Adrenal gland (tissue), 9 donors: ENCODE measurements at regions not wholly inside any gene's neighbourhood (a gene's known extent, or its start where the extent isn't known, plus 50 kb on each side); places are given as distances from the start of the nearest gene placed in this dataset.

Experiments used
- DNase-seq, 7 donors: peaks; one replicate each; pipeline ENCODE4 v3.0.0-alpha.2; 2019 to 2020
- H3K27ac ChIP-seq, 5 donors: fragments of 200-600 bp; sonication (generic) in 4 of 5; 1 replicate in 3 of 5; 2 replicates in 2 of 5; pipeline versions ENCODE4 v1.5.1 to v1.8.0; 2016 to 2020; ENCODE audit warnings: mild to moderate bottlenecking in 1 of 5
- H3K27me3 ChIP-seq: fragments of 200-600 bp; 2 replicates; pipeline ENCODE4 v1.8.0; 2021
- H3K36me3 ChIP-seq, 2 donors: fragments of 200-600 bp; replicated peaks in 1 of 2; 1 replicate in 1 of 2; 2 replicates in 1 of 2; pipeline versions ENCODE4 v1.5.1 to v1.8.0; 2018 to 2022
- H3K4me1 ChIP-seq, 2 donors: fragments of 200-600 bp; replicated peaks in 1 of 2; 1 replicate in 1 of 2; 2 replicates in 1 of 2; pipeline versions ENCODE4 v1.5.1 to v1.8.0; 2018 to 2021
- H3K4me3 ChIP-seq, 4 donors: fragments of 200-600 bp; sonication (generic) in 3 of 4; one replicate each; pipeline ENCODE4 v1.5.1; 2016 to 2018
- H3K9me3 ChIP-seq, 3 donors: fragments of 200-600 bp; sonication (generic) in 1 of 3; replicated peaks in 1 of 3; 1 replicate in 2 of 3; 2 replicates in 1 of 3; pipeline versions ENCODE4 v1.5.1 to v1.8.0; 2016 to 2021
- CTCF ChIP-seq, 6 experiments: fragments of 450-650 bp in 4 of 6; fragments of 200-600 bp in 2 of 6; sonication (generic) in 1 of 6; IDR thresholded peaks; 1 replicate in 5 of 6; 2 replicates in 1 of 6; pipeline versions ENCODE4 v1.5.1 to v1.8.0; 2016 to 2021; ENCODE audit warnings: antibody characterized with exemption in 6 of 6, mild to moderate bottlenecking in 2 of 6, moderate library complexity in 1 of 6
- POLR2A ChIP-seq, 2 donors: fragments of 450-650 bp; IDR thresholded peaks; one replicate each; pipeline ENCODE4 v1.6.1; 2017; ENCODE audit warnings: antibody characterized with exemption in 2 of 2, mild to moderate bottlenecking in 2 of 2, moderate library complexity in 1 of 2
- whole genome bisulfite sequencing, 4 donors: extraction: QIAGEN DNeasy Blood & Tissue Kit in 2 of 4; methylation state at CpG; one replicate each; pipeline versions ENCODE4 v1.1.5 to v1.1.7; 2013 to 2017; 5-methylcytosine and 5-hydroxymethylcytosine counted together
- intact Hi-C, 2 donors: fragments of 100-400 bp; cut with DNase I; formaldehyde crosslinking; loops; one replicate each; pipeline versions ENCODE4 v1.14.1 to v1.15.0; 2022 to 2023
- donor health status: healthy with polysubstance abuse.
- donor health status: Bipolar disorder and iron deficiency.
- donor health status: DM: yes; HTN: yes; CAD: no.
- donor health status: DM: no; HTN: no; CAD: no.
- donor health status: DM: no; HTN: no; CAD: no.

GRCh38 chr12:89069431-89069830 lies 282.9 kb downstream of the DUSP6 start:
- Histone ChIP-seq H3K27ac (no peak overlapping the region), H3K4me3 (no peak overlapping the region), H3K9me3 (no peaks in the 10 kb centered on the region), H3K4me1 (no peaks in the 10 kb centered on the region), H3K36me3 (no peaks in the 10 kb centered on the region), H3K27me3 (no peaks in the 10 kb centered on the region)
- WGBS, 4 donors: 63 to 72% (median 70%) methylated on average over 2 of the region's 2 CpGs
- no peak for TF ChIP-seq CTCF (IDR thresholded peaks at IDR 0.05)
- DNase-seq: no peak
- intact Hi-C loops: no loop called here

- 48 to 65% (median 62%) methylated on average over 2 of the region's 2 CpGs for WGBS, 4 donors
- H3K4me3 ChIP-seq: no peak overlapping the region
- no peak overlapping the region for H3K27ac ChIP-seq
- H3K27me3 ChIP-seq: no peaks in the 10 kb centered on the region
- DNase-seq: no peak
- peaks cover 0 to 2% (median 0%) of the 10 kb centered on the region in 3 donors for H3K9me3 ChIP-seq
- TF ChIP-seq CTCF (IDR thresholded peaks at IDR 0.05) (no peak), POLR2A (IDR thresholded peaks at IDR 0.05) (no peak)
- no peaks in the 10 kb centered on the region for H3K4me1 ChIP-seq
- no peaks in the 10 kb centered on the region for H3K36me3 ChIP-seq
- intact Hi-C loops: no loop called here
Observed at GRCh38 chr12:89067421-89068187, 284.7 kb downstream of the DUSP6 start.

- no peaks in the 10 kb centered on the region for H3K36me3 ChIP-seq
- TF ChIP-seq CTCF (IDR thresholded peaks at IDR 0.05) (no peak), POLR2A (IDR thresholded peaks at IDR 0.05) (no peak)
- intact Hi-C loops: no loop called here
- peaks cover 0 to 2% (median 0%) of the 10 kb centered on the region in 3 donors for H3K9me3 ChIP-seq
- no peak overlapping the region for H3K4me3 ChIP-seq
- no peak overlapping the region for H3K27ac ChIP-seq
- H3K27me3 ChIP-seq: no peaks in the 10 kb centered on the region
- H3K4me1 ChIP-seq: no peaks in the 10 kb centered on the region
- no peak for DNase-seq
- WGBS, 4 donors: 92 to 97% (median 94%) methylated on average over 3 of the region's 3 CpGs
Observed at GRCh38 chr12:89064780-89065179, 287.5 kb downstream of the DUSP6 start.

- H3K27me3 ChIP-seq: no peaks in the 10 kb centered on the region
- intact Hi-C loops: no loop called here
- TF ChIP-seq CTCF (IDR thresholded peaks at IDR 0.05) (no peak), POLR2A (IDR thresholded peaks at IDR 0.05) (no peak)
- WGBS, 4 donors: 82 to 90% (median 86%) methylated on average over 6 of the region's 6 CpGs
- no peaks in the 10 kb centered on the region for H3K4me1 ChIP-seq
- no peaks in the 10 kb centered on the region for H3K36me3 ChIP-seq
- H3K4me3 ChIP-seq: no peak overlapping the region
- DNase-seq: no peak
- no peak overlapping the region for H3K27ac ChIP-seq
- peaks cover 0 to 2% (median 0%) of the 10 kb centered on the region in 3 donors for H3K9me3 ChIP-seq
Observed at GRCh38 chr12:89064151-89064550, 288.1 kb downstream of the DUSP6 start.
